H9 (cell line): ENCODE measurements at regions not wholly inside any gene's neighbourhood (a gene's known extent, or its start where the extent isn't known, plus 50 kb on each side); places are given as distances from the start of the nearest gene placed in this dataset.

Experiments used
- DNase-seq: peaks from one replicate; pipeline ENCODE4 v3.0.0-alpha.2; 2017
- H2AFZ ChIP-seq: one replicate; pipeline ENCODE4 v1.6.1; 2013; ENCODE audit warnings: mild to moderate bottlenecking, low read length, control low read depth, moderate library complexity
- H2AK5ac ChIP-seq: 2 replicates; pipeline ENCODE4 v1.6.1; 2013; ENCODE audit warnings: low read length, control low read depth, mixed read lengths; ENCODE audit not compliant: insufficient read length
- H2BK120ac ChIP-seq: one replicate; pipeline ENCODE4 v1.6.1; 2013; ENCODE audit warnings: low read depth, mild to moderate bottlenecking, low read length, control low read depth, inconsistent platforms; ENCODE audit not compliant: poor library complexity, severe bottlenecking
- H2BK12ac ChIP-seq: 2 replicates; pipeline ENCODE4 v1.6.1; 2013; ENCODE audit warnings: low read length, control low read depth, mixed read lengths, low read depth; ENCODE audit not compliant: insufficient read length
- H2BK15ac ChIP-seq: 2 replicates; pipeline ENCODE4 v1.6.1; 2013; ENCODE audit warnings: low read depth, low read length, control low read depth
- H2BK20ac ChIP-seq: one replicate; pipeline ENCODE4 v1.6.1; 2013; ENCODE audit warnings: low read depth, mild to moderate bottlenecking, low read length, control low read depth, inconsistent platforms; ENCODE audit not compliant: poor library complexity, severe bottlenecking
- H2BK5ac ChIP-seq: 2 replicates; pipeline ENCODE4 v1.6.1; 2013; ENCODE audit warnings: low read length, control low read depth, mixed read lengths; ENCODE audit not compliant: insufficient read length
- H3K14ac ChIP-seq: 2 replicates; pipeline ENCODE4 v1.6.1; 2013; ENCODE audit warnings: low read length, control low read depth; ENCODE audit not compliant: insufficient read depth
- H3K18ac ChIP-seq: 2 replicates; pipeline ENCODE4 v1.6.1; 2013; ENCODE audit warnings: low read depth, mild to moderate bottlenecking, mixed read lengths, low read length, control low read depth; ENCODE audit not compliant: insufficient read length
- H3K23ac ChIP-seq: 2 replicates; pipeline ENCODE4 v1.6.1; 2013; ENCODE audit warnings: low read length, control low read depth, mixed read lengths, low read depth; ENCODE audit not compliant: insufficient read length
- H3K23me2 ChIP-seq: 2 replicates; pipeline ENCODE4 v1.6.1; 2013; ENCODE audit warnings: low read depth, mild to moderate bottlenecking, mixed read lengths, low read length, control low read depth; ENCODE audit not compliant: insufficient read length, poor library complexity, severe bottlenecking
- H3K27ac ChIP-seq: 2 replicates; pipeline ENCODE4 v1.5.1; 2013; ENCODE audit warnings: low read length, control low read depth, mixed read lengths, low read depth; ENCODE audit not compliant: insufficient read length
- H3K27me3 ChIP-seq: 2 replicates; pipeline ENCODE4 v1.6.1; 2013; ENCODE audit warnings: low read length, control low read depth, inconsistent platforms; ENCODE audit not compliant: insufficient read depth
- H3K4ac ChIP-seq: 2 replicates; pipeline ENCODE4 v1.6.1; 2013; ENCODE audit warnings: low read depth, mild to moderate bottlenecking, control low read depth, inconsistent platforms, low read length, moderate library complexity
- H3K4me1 ChIP-seq: 2 replicates; pipeline ENCODE4 v1.6.1; 2013; ENCODE audit warnings: low read length, control low read depth, inconsistent platforms; ENCODE audit not compliant: insufficient read depth
- H3K4me2 ChIP-seq: 2 replicates; pipeline ENCODE4 v1.6.1; 2013; ENCODE audit warnings: low read length, control low read depth, mixed read lengths; ENCODE audit not compliant: insufficient read length, insufficient read depth
- H3K56ac ChIP-seq: 2 replicates; pipeline ENCODE4 v1.6.1; 2013; ENCODE audit warnings: low read depth, mild to moderate bottlenecking, mixed read lengths, low read length, control low read depth; ENCODE audit not compliant: insufficient read length
- H3K79me1 ChIP-seq: 2 replicates; pipeline ENCODE4 v1.6.1; 2013; ENCODE audit warnings: low read depth, mild to moderate bottlenecking, moderate library complexity, low read length, control low read depth, inconsistent platforms; ENCODE audit not compliant: insufficient read depth, poor library complexity, severe bottlenecking
- H3K79me2 ChIP-seq: 2 replicates; pipeline ENCODE4 v1.6.1; 2013; ENCODE audit warnings: low read length, control low read depth, inconsistent platforms; ENCODE audit not compliant: insufficient read depth
- H3K9ac ChIP-seq: 2 replicates; pipeline ENCODE4 v1.6.1; 2013; ENCODE audit warnings: low read length, control low read depth, mixed read lengths; ENCODE audit not compliant: insufficient read length; ENCODE audit errors: extremely low read depth
- H3K9me3 ChIP-seq: one replicate; pipeline ENCODE4 v1.6.1; 2013; ENCODE audit warnings: low read depth, low read length, inconsistent platforms; ENCODE audit not compliant: control insufficient read depth
- H3T11ph ChIP-seq: one replicate; pipeline ENCODE4 v1.6.1; 2013; ENCODE audit warnings: mild to moderate bottlenecking, low read length, control low read depth, inconsistent platforms
- H4K20me1 ChIP-seq: one replicate; pipeline ENCODE4 v1.6.1; 2013; ENCODE audit not compliant: control insufficient read depth, insufficient read length, insufficient read depth
- H4K5ac ChIP-seq: 2 replicates; pipeline ENCODE4 v1.6.1; 2013; ENCODE audit warnings: low read depth, mild to moderate bottlenecking, mixed read lengths, low read length, control low read depth; ENCODE audit not compliant: insufficient read length
- H4K8ac ChIP-seq: replicated peaks from 2 replicates; pipeline ENCODE4 v1.6.1; 2013; ENCODE audit warnings: low read length, control low read depth, mixed read lengths, low read depth; ENCODE audit not compliant: insufficient read length
- H4K91ac ChIP-seq: 2 replicates; pipeline ENCODE4 v1.6.1; 2013; ENCODE audit warnings: low read depth, mild to moderate bottlenecking, moderate library complexity, mixed read lengths, low read length, control low read depth; ENCODE audit not compliant: insufficient read length
- H3K27ac Mint-ChIP-seq, 3 experiments: 2 replicates in 2 of 3; 3 replicates in 1 of 3; pipeline ENCODE4 v1.8.0; 2020 to 2021; ENCODE audit warnings: mixed read lengths in 3 of 3, mild to moderate bottlenecking in 1 of 3, moderate library complexity in 1 of 3
- H3K27me3 Mint-ChIP-seq: 2 replicates; pipeline ENCODE4 v1.8.0; 2021; ENCODE audit warnings: low read depth, mild to moderate bottlenecking, moderate library complexity, mixed read lengths
- H3K36me3 Mint-ChIP-seq, 3 experiments: 2 replicates in 2 of 3; 3 replicates in 1 of 3; pipeline ENCODE4 v1.8.0; 2020 to 2021; ENCODE audit warnings: low read depth in 3 of 3, mixed read lengths in 3 of 3; ENCODE audit not compliant: insufficient read depth in 1 of 3
- H3K4me1 Mint-ChIP-seq, 2 experiments: 2 replicates each; pipeline ENCODE4 v1.8.0; 2020; ENCODE audit warnings: mixed read lengths in 2 of 2
- H3K4me3 Mint-ChIP-seq, 2 experiments: 2 replicates in 1 of 2; 3 replicates in 1 of 2; pipeline ENCODE4 v1.8.0; 2020 to 2021; ENCODE audit warnings: mild to moderate bottlenecking in 2 of 2, mixed read lengths in 2 of 2, moderate library complexity in 1 of 2
- H3K9me3 Mint-ChIP-seq, 2 experiments: 2 replicates in 1 of 2; 3 replicates in 1 of 2; pipeline ENCODE4 v1.8.0; 2020; ENCODE audit warnings: mild to moderate bottlenecking in 2 of 2, mixed read lengths in 2 of 2, moderate library complexity in 1 of 2
- WGBS: extraction: QIAGEN DNeasy Blood & Tissue Kit; methylation state at CpG from one replicate; pipeline ENCODE4 v1.1.7; 2013; ENCODE audit warnings: missing lambda C conversion rate, low lambda C conversion rate, mixed read lengths; ENCODE audit not compliant: insufficient read length; ENCODE audit errors: extremely low coverage; 5-methylcytosine and 5-hydroxymethylcytosine counted together
- TF ChIP-seq, protein P1 (sequence below): fragments of 200-600 bp; sonication (generic); conservative IDR thresholded peaks from 3 replicates; pipeline ENCODE4 v1.8.0; 2021; ENCODE audit warnings: antibody characterized with exemption, mild to moderate bottlenecking

DNA sequence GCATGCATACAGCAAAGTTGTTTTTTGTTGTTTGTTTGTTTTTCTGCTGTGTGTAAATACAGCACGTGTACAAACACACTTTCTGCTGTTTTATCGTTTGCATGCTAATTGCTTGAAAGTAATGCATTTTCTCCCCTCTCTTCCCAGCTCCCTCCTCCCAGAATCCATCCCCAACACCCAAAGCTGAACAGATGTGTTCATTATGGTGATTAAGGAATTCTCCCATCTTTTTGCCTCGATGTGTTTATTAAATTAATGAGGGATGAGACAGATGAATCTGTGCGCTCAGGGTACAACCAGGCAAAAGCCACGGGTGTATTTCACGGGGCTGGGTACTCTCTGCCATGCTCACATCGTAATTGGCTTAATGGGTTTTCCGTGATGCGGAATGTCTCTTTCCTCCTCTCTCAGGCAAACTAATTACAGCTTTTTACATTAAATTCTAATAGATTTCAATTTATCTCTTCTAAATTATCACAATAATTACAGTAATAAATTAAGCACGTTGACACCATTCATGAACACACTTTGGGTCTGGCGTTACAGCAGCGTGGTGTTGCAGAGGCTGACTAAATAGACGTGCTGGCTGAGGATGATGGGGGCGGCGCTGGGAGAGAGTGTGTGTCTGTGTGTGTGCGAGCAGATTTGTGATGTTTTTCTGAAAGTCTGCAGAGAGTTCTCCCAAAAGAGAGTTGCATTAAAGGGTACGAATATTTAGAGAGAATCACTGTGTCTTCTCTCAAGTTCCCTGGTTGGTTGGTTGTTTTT lies 117.7 kb downstream of the CRLF2 start:
- Histone ChIP-seq H4K8ac (no peak overlapping the region), H3K9me3 (peaks cover 6% of the 10 kb centered on the region), H2BK12ac (no peak overlapping the region), H3K23ac (no peak overlapping the region), H2BK5ac (no peak overlapping the region), H4K5ac (no peak overlapping the region), H3T11ph (no peak overlapping the region), H3K79me2 (no peaks in the 10 kb centered on the region), H3K56ac (no peak overlapping the region), H4K91ac (no peak overlapping the region), H2AFZ (no peak overlapping the region), H3K4me1 (no peaks in the 10 kb centered on the region), H3K23me2 (no peaks in the 10 kb centered on the region), H3K27ac (no peak overlapping the region), H2BK20ac (no peak overlapping the region), H3K9ac (no peak overlapping the region), H4K20me1 (no peaks in the 10 kb centered on the region), H2BK120ac (no peak overlapping the region), H3K4ac (no peak overlapping the region), H2BK15ac (no peak overlapping the region), H3K14ac (no peak overlapping the region), H3K18ac (no peak overlapping the region), H3K79me1 (no peaks in the 10 kb centered on the region), H3K27me3 (no peaks in the 10 kb centered on the region), H2AK5ac (no peak overlapping the region), H3K4me2 (no peak overlapping the region)
- H3K9me3 Mint-ChIP-seq: peaks cover 23 to 29% of the 10 kb centered on the region in 2 experiments
- peaks cover 2 to 15% (median 12%) of the 10 kb centered on the region in 3 experiments; a peak in 6 of 7 replicates for H3K36me3 Mint-ChIP-seq
- H3K27me3 Mint-ChIP-seq: peaks cover 10% of the 10 kb centered on the region
- peaks cover 8 to 10% of the 10 kb centered on the region in 2 experiments for H3K4me1 Mint-ChIP-seq
- H3K27ac Mint-ChIP-seq: no peak overlapping the region
- DNase-seq: no peak
- H3K4me3 Mint-ChIP-seq: no peak overlapping the region
- WGBS: no CpG with 5 or more reads among the region's 17 CpGs
- TF ChIP-seq, protein P1, sequence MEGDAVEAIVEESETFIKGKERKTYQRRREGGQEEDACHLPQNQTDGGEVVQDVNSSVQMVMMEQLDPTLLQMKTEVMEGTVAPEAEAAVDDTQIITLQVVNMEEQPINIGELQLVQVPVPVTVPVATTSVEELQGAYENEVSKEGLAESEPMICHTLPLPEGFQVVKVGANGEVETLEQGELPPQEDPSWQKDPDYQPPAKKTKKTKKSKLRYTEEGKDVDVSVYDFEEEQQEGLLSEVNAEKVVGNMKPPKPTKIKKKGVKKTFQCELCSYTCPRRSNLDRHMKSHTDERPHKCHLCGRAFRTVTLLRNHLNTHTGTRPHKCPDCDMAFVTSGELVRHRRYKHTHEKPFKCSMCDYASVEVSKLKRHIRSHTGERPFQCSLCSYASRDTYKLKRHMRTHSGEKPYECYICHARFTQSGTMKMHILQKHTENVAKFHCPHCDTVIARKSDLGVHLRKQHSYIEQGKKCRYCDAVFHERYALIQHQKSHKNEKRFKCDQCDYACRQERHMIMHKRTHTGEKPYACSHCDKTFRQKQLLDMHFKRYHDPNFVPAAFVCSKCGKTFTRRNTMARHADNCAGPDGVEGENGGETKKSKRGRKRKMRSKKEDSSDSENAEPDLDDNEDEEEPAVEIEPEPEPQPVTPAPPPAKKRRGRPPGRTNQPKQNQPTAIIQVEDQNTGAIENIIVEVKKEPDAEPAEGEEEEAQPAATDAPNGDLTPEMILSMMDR: no peak
